GM12891 (cell line): ENCODE measurements at regions not wholly inside any gene's neighbourhood (a gene's known extent, or its start where the extent isn't known, plus 50 kb on each side); places are given as distances from the start of the nearest gene placed in this dataset.

Experiments used
- POLR2A ChIP-seq: IDR thresholded peaks from 2 replicates; pipeline ENCODE4 v1.6.1; 2011; ENCODE audit warnings: low read depth, low read length, control low read depth
- POLR2AphosphoS5 ChIP-seq: IDR thresholded peaks from 2 replicates; pipeline ENCODE4 v1.6.1; 2011; ENCODE audit warnings: low read depth, low read length, control low read depth
- POU2F2 ChIP-seq: IDR thresholded peaks from 2 replicates; pipeline ENCODE4 v1.6.1; 2011; ENCODE audit warnings: low read depth, mild to moderate bottlenecking, control low read depth, low read length, moderate library complexity
- SPI1 ChIP-seq: IDR thresholded peaks from 2 replicates; pipeline ENCODE4 v1.6.1; 2011; ENCODE audit warnings: low read depth, low read length, control low read depth
- TAF1 ChIP-seq: IDR thresholded peaks from 2 replicates; pipeline ENCODE4 v1.6.1; 2011; ENCODE audit warnings: low read depth, low read length, control low read depth

- no peak for TF ChIP-seq POLR2AphosphoS5
- no peak for TF ChIP-seq POU2F2
- no peak for TF ChIP-seq POLR2A
- no peak for TF ChIP-seq TAF1
- no peak for TF ChIP-seq SPI1
Observed at GRCh38 chr17:20948984-20949777, 93.6 kb downstream of the USP22 start.
